IPS-18a (cell line): ENCODE measurements at regions not wholly inside any gene's neighbourhood (a gene's known extent, or its start where the extent isn't known, plus 50 kb on each side); places are given as distances from the start of the nearest gene placed in this dataset.

ENCODE experiments used
- H3K27ac ChIP-seq: one replicate; pipeline ENCODE4 v1.5.1; 2013; ENCODE audit warnings: low read length
- H3K27me3 ChIP-seq: one replicate; pipeline ENCODE4 v1.6.1; 2013; ENCODE audit warnings: mild to moderate bottlenecking, low read length; ENCODE audit not compliant: control insufficient read depth, insufficient read depth
- H3K36me3 ChIP-seq: one replicate; pipeline ENCODE4 v1.6.1; 2013; ENCODE audit warnings: low read depth, low read length; ENCODE audit not compliant: control insufficient read depth
- H3K4me1 ChIP-seq: one replicate; pipeline ENCODE4 v1.6.1; 2013; ENCODE audit warnings: low read depth, low read length; ENCODE audit not compliant: control insufficient read depth
- H3K4me3 ChIP-seq: one replicate; pipeline ENCODE4 v1.5.1; 2013; ENCODE audit warnings: low read length
- H3K9ac ChIP-seq: one replicate; pipeline ENCODE4 v1.6.1; 2013; ENCODE audit warnings: mild to moderate bottlenecking, low read length, moderate library complexity
- H3K9me3 ChIP-seq: one replicate; pipeline ENCODE4 v1.6.1; 2013; ENCODE audit warnings: low read depth, low read length; ENCODE audit not compliant: control insufficient read depth

DNA sequence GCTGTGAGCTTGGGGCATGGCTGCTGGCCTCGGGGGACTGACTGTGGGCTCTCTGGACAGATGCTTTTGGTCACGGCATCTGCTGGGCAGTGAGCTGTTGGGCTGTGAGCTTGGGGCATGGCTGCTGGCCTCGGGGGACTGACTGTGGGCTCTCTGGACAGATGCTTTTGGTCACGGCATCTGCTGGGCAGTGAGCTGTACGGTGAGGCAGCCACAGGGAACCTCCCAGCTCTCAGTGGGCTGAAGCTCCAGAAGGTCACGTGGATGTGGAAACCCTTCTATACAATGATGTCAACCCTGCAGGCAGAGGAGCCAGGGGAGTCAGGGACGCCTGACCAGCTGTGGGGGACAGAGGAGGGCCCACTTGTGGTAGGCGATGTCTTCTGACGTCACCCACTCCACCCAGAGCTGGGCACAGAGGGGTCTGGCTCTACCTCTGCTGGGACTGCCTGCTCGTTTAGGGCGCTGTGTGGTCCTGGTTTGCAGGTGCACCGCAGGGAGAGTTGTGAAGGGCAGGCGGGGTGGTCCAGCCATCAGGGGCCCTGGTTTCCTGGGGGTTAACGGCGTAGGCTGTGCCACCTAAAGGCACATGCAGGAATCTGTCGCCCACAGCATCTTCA lies 1331.3 kb downstream of the BRD1 start:
- H3K27ac ChIP-seq: no peak overlapping the region
- no peaks in the 10 kb centered on the region for H3K9me3 ChIP-seq
- peaks cover 5% of the 10 kb centered on the region for H3K27me3 ChIP-seq
- H3K9ac ChIP-seq: no peak overlapping the region
- no peaks in the 10 kb centered on the region for H3K36me3 ChIP-seq
- H3K4me3 ChIP-seq: no peak overlapping the region
- peaks cover 12% of the 10 kb centered on the region for H3K4me1 ChIP-seq

DNA sequence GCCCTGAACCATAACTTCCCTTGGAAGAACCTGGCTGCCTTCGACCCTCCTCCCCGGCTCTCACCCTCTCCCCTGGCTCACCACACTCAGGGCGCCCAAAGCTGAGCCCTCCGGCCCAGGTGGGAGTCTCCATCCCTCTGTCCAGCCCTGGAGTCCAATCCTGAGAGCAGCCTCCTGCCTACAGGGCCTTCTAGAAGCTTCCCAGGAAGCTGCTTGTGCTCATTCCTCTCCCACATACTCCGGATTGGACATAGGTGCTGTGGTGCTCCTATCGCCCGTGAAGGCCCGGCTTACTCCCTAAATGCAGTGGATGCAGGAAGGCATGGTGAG lies 1332.0 kb downstream of the BRD1 start:
- H3K36me3 ChIP-seq: no peaks in the 10 kb centered on the region
- peaks cover 16% of the 10 kb centered on the region for H3K4me1 ChIP-seq
- H3K27ac ChIP-seq: no peak overlapping the region
- peaks cover 11% of the 10 kb centered on the region for H3K27me3 ChIP-seq
- no peaks in the 10 kb centered on the region for H3K9me3 ChIP-seq
- H3K9ac ChIP-seq: no peak overlapping the region
- H3K4me3 ChIP-seq: no peak overlapping the region

DNA sequence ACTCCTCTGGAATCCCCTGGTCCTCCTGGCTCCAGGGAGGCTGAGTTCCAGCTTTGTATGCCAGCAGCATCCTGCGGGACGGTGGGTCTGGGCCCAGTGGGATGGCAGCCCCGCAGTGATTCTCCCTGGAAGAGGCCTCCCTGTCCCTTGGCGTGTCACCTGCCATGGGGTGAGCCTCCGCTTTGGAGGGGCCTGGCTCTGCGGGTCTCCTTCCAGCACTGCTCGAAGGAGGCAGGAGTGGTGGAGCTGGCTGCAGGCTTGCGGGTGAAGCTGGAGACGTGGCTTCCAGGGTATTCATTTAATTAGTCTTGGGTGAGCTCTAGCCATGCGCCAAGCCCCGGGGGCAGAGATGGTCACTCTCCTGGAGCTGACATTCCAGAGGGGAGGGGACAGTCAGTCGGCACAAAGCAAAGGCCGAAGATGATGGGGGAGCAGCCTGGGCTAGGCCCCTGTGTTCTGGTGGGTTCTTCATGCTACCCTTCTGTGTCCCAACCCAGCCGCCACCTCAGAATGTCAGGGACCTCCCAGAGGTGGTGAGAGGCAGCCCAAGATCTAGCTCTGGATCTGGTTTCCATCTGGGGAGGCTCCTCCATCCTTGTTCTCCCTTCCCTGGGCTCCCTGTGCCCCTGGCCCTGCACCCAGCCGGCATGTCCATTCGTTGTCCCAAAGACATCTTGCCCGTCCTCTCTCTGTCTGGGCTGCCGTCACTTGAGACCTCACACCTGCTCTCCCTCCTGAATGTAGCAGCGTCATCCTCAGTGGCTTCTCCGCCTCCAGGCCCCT lies 1332.5 kb downstream of the BRD1 start:
- Histone ChIP-seq H3K9ac (no peak overlapping the region), H3K4me3 (no peak overlapping the region), H3K27me3 (peaks cover 15% of the 10 kb centered on the region), H3K36me3 (no peaks in the 10 kb centered on the region), H3K27ac (no peak overlapping the region), H3K9me3 (no peaks in the 10 kb centered on the region), H3K4me1 (peaks cover 16% of the 10 kb centered on the region)

DNA sequence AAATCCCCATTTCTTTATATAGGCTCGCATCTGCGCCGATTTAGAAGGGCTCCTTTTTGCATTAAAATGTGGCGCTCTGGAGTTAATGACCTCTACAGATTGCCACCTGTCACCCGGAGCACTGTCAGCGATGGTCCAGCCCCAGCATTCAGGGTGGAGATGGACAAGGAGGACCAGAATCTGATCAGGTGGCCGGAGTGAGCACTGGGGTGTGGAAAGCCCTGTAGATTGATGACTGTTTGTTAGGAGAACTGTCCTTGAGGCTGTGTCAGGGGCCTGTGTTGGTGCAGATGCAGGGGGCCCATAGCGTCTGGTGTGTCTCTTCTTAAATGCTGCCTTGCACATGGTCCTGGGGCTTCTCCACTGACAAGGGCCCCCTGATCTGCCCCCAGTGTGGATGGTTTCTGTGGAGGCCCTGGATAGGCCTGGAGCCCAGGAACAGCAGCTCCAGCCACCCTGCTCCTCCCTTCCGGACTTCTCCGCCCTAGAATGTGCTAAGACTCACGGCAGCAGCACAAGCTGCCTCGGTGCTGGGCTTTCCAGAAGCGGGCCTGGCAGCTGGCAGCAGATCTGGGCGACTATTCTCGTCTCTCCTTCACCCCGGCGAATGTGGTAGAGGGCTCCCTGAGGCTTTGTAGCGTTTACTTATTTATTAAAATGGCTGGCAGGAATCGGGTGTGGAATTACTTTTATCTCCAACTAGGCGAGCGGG lies 1333.3 kb downstream of the BRD1 start:
- H3K9me3 ChIP-seq: no peaks in the 10 kb centered on the region
- no peak overlapping the region for H3K9ac ChIP-seq
- no peak overlapping the region for H3K4me3 ChIP-seq
- no peaks in the 10 kb centered on the region for H3K36me3 ChIP-seq
- peaks cover 15% of the 10 kb centered on the region for H3K27me3 ChIP-seq
- no peak overlapping the region for H3K27ac ChIP-seq
- peaks cover 16% of the 10 kb centered on the region for H3K4me1 ChIP-seq

DNA sequence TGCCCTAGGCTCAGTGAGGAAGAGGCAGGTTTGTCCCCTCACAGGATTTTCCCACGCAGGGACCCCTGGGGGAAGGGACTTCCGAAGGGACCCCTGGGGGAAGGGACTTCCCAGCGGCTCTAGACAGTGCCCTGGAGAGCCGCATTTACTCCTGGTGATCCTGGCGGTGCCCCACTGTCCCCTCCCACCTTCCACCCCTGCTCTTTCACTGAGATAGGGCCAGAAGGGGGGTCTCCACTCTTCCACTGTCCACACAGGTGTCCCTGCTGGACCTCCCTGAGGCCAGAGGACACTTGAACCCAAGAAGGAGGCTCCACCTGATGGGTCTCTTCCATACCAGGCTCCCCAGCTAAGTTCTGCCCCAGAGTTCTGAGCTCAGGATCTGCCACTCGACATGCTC lies 1333.9 kb downstream of the BRD1 start:
- Histone ChIP-seq H3K9me3 (no peaks in the 10 kb centered on the region), H3K27ac (no peak overlapping the region), H3K4me1 (peaks cover 16% of the 10 kb centered on the region), H3K9ac (no peak overlapping the region), H3K36me3 (no peaks in the 10 kb centered on the region), H3K27me3 (peaks cover 18% of the 10 kb centered on the region), H3K4me3 (no peak overlapping the region)

DNA sequence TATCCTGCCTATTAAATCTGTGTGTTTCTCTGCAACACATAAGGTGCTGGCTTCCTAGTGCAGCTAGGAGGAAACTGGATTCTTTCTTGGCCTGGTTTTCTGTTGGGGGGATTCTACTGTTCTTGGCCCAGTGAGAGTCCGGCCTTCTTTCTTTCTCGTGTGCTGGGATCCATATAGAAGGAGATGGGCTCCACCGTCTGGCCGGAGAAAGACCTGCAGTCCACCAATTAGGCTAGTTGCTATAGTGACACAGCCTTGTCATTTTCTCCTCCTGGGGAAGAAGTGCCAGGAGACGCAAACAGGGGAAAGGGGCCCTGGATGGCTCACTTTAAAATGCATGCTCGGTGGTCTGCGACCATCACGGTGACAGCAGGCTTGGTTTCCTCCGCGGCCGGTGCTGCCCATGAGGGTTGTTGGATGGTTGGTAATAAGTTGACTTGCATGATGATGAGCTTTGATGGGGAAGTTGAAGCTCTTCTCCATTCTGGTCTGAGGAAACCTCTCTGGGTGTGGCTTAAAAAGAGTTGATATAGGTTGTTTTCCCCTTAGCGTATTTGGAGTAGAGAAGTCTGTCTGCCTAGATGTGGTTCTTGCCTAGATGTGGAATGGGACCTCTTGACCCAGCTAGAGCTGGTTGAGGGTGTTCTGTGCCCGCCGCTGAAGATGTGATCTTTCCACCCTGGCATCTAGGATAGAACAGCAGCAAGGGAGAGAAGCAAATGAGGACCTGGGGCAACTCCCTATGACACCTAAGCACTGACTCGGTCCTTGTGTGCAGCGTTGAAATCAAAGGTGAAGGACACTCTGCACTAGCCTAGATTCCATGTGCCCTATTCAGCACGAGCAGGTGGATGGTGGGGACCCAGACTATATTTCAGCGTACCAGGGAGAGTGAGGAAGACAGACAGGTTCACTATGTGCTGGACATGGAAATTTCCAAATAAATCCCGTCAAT lies 1335.0 kb downstream of the BRD1 start:
- Histone ChIP-seq H3K36me3 (no peaks in the 10 kb centered on the region), H3K4me1 (peaks cover 16% of the 10 kb centered on the region), H3K9ac (no peak overlapping the region), H3K27ac (no peak overlapping the region), H3K27me3 (peaks cover 27% of the 10 kb centered on the region), H3K9me3 (no peaks in the 10 kb centered on the region), H3K4me3 (no peak overlapping the region)

DNA sequence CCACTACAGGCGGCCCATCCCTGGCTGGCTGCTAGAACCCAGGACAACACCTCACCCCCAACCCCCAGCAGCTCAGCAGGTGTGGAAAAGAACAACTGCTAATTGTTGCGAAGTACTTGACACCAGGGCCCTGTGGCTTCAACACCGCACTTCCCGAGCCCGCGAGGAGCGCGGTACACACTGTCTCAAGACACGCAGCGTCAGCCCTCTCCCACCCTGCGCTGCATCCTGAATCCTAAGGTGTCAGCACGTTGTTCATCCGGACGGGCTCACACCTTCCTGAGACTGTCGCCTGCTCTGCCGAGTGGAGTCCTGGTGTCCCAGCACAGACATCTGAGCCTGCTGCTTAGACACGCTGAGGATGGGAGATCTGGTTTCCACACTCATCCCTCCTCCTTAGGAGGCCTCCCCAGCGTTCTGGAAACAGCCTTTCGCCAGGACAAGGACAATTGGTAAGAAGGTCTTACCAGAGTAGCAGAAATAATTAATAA lies 1336.2 kb downstream of the BRD1 start:
- Histone ChIP-seq H3K9me3 (no peaks in the 10 kb centered on the region), H3K27ac (no peak overlapping the region), H3K36me3 (no peaks in the 10 kb centered on the region), H3K9ac (no peak overlapping the region), H3K4me3 (peak overlapping the region; percentile 61), H3K27me3 (peaks cover 27% of the 10 kb centered on the region), H3K4me1 (peaks cover 16% of the 10 kb centered on the region)

DNA sequence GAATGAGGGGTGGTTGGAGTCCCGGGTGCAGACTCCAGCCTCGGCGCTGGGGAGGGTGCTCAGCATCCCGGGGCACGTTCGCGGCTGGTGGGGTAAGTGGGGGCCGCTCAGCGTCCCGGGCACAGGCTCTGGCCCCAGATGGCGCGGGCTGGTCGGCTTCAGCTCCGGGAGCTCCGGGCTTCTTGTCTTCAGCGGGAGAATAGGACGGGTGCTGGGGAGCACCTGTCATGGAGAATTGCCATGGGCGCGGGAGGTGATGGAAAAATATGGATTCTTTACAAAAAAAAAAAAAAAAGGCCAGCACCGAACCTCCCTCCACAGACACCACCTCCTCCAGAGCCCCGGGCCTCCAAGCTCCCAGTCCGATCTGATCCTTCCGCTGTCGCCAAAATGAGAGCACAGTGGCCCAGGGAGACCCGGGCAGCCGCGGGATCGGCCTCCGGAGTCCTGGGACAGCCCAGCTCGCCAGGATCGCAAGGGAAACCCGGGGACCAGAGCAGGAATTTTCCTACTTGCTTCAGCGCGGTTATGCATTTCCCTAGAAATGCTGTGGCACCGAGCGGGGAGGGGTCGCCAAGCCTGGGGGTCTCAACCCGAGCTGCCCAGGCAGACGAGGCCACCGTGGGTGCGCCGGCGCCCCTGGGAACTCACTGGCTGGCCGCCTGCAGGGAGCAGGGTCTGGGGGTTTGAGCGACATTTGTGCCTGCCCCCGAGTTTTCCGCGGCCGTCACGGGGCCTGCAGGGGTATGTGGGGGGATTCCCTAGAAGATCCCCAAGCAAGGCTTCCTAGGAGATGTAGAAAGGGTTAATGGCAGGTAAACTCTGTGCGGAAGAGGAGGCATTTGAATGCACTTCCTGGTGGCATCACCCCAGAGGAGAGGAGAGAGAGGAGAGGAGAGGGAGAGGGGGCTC lies 1336.9 kb downstream of the BRD1 start:
- Histone ChIP-seq H3K4me1 (peaks cover 16% of the 10 kb centered on the region), H3K36me3 (no peaks in the 10 kb centered on the region), H3K27me3 (peaks cover 27% of the 10 kb centered on the region), H3K9me3 (no peaks in the 10 kb centered on the region), H3K9ac (peak overlapping the region; percentile 9), H3K4me3 (peak overlapping the region; percentile 61), H3K27ac (no peak overlapping the region)

DNA sequence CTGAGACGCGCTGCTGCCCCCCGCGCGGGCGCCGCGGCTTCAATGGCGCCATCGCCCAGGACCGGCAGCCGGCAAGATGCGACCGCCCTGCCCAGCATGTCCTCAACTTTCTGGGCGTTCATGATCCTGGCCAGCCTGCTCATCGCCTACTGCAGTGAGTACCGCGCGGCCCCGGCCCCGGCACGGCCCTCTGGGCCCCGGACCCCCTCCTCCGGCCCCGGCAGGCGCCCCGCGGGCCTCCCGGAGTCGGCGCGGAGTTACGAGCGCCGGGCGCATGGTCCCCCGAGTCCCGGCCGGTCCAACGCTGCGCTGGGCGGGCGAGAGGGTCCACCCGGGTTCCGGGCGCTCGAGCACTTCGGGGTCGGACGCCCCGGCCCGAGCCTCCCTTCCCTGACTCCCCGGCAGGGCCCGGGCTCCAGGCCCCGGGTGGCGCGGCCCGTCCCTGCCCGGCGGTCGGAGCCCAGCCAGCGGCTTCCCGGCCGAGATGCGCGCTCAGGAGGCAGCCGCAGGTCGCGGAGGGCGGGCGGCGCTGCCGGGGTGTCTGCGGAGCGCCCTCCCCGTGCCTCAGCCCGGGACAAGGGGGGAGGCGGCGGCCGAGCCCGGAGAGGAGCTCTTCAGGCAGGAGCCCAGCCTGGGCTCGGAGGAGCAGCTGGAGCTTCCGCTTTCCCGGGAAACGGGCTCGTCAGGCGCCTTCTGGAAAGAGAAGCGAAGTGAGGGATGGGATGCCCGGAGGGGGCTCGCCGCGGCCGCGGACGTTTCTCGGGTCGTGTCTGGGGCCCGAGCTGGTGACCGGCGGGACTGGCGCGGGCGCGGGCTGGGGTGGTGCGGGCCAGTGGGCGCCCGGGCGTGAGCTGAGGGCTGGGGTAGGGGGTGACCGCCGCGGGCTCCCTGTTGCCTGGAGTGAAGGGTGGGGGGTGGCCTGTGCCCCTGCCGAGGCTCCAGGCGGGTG lies 1337.8 kb downstream of the BRD1 start:
- Histone ChIP-seq H3K4me1 (peaks cover 16% of the 10 kb centered on the region), H3K9ac (peak overlapping the region; percentile 44), H3K36me3 (no peaks in the 10 kb centered on the region), H3K27ac (no peak overlapping the region), H3K27me3 (peaks cover 27% of the 10 kb centered on the region), H3K9me3 (no peaks in the 10 kb centered on the region), H3K4me3 (peak overlapping the region; percentile 61)
